ENCODE measurements at regions not wholly inside any gene's neighbourhood (a gene's known extent, or its start where the extent isn't known, plus 50 kb on each side); places are given as distances from the start of the nearest gene placed in this dataset.

DNA sequence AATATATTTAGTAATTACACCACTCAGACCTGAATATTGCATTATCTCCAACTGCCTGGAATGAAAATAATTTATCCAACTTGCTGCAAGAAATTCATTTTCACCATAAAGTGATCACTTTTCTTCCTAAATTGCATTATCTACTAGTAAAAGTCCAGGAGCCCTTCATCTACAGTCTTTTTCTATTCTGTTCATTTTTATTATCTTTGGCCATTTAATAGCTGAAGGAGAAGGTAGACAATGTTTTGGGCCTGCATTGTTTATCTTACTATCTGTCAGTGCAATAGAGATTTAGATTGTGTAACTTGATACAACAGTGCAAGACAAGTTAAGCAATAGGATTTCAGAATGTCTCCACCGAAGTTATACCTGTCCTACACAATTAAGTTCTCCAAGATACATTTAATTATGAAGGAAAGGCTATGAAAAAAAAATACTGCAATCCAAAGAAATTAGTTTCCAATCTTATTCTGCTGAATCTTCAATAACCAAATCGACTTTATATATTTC is 1339.7 kb upstream of the CDH6 start:
- no peaks in the 10 kb centered on the region for H3K4me1 ChIP-seq
- H3K9me3 ChIP-seq = peaks cover 4% of the 10 kb centered on the region in 2 donors
- 31 to 60% methylated on average over 2 of the region's 2 CpGs for WGBS, 2 donors (ENCODE audit: low coverage in 1 of 2)
- H3K4me3 ChIP-seq = no peak overlapping the region
- no peak for DNase-seq
- TF ChIP-seq POLR2A (IDR thresholded peaks at IDR 0.05) (no peak), POLR2AphosphoS5 (IDR thresholded peaks at IDR 0.05) (no peak), EP300 (IDR thresholded peaks at IDR 0.05; ENCODE audit: low read depth) (no peak)
- TF ChIP-seq, protein P1, sequence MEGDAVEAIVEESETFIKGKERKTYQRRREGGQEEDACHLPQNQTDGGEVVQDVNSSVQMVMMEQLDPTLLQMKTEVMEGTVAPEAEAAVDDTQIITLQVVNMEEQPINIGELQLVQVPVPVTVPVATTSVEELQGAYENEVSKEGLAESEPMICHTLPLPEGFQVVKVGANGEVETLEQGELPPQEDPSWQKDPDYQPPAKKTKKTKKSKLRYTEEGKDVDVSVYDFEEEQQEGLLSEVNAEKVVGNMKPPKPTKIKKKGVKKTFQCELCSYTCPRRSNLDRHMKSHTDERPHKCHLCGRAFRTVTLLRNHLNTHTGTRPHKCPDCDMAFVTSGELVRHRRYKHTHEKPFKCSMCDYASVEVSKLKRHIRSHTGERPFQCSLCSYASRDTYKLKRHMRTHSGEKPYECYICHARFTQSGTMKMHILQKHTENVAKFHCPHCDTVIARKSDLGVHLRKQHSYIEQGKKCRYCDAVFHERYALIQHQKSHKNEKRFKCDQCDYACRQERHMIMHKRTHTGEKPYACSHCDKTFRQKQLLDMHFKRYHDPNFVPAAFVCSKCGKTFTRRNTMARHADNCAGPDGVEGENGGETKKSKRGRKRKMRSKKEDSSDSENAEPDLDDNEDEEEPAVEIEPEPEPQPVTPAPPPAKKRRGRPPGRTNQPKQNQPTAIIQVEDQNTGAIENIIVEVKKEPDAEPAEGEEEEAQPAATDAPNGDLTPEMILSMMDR (IDR thresholded peaks at IDR 0.05) = no peak
- H3K27me3 ChIP-seq = no peaks in the 10 kb centered on the region
- no peaks in the 10 kb centered on the region for H3K36me3 ChIP-seq
- in situ Hi-C loops (cut with MboI; ENCODE audit: low pct_ligation_motif_present in 1 of 4, low pct_unique_long_range_greater_than_20kb in 1 of 4, low sequenced_read_pairs in 3 of 4) (no loop called here), intact Hi-C loops (cut with DNase I; ENCODE audit: low total_unique reads) (no loop called here)
- no peak overlapping the region for H3K27ac ChIP-seq

DNA sequence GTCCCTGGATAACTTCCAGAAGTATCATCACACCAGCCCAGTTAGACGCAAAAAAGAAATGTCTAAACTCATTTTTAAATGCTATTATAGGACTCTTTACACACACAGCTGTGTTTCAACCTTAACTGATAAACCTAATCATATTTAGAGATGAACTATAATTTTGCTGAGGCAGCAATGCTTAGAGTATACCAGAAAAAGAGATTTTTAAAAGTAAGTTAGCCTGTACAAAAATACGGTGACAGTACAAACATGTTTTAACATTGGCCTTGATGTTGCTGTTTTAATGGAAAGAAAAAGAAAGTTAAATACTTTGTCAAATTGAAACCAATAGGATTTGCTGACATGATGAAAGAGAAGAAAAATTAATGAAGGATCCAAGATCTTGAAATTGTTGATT is 1341.2 kb upstream of the CDH6 start:
- no peak for DNase-seq
- Histone ChIP-seq H3K27me3 (no peaks in the 10 kb centered on the region), H3K27ac (no peak overlapping the region), H3K4me3 (no peak overlapping the region), H3K9me3 (peaks cover 4% of the 10 kb centered on the region in 2 donors), H3K4me1 (no peaks in the 10 kb centered on the region), H3K36me3 (no peaks in the 10 kb centered on the region)
- TF ChIP-seq EP300 (IDR thresholded peaks at IDR 0.05; ENCODE audit: low read depth) (no peak), POLR2AphosphoS5 (IDR thresholded peaks at IDR 0.05) (no peak), POLR2A (IDR thresholded peaks at IDR 0.05) (no peak)
- TF ChIP-seq, protein P1 (IDR thresholded peaks at IDR 0.05) = no peak
- intact Hi-C loops (cut with DNase I; ENCODE audit: low total_unique reads) = no loop called here
- 78 to 85% methylated on average over 2 of the region's 2 CpGs for WGBS, 2 donors (ENCODE audit: low coverage in 1 of 2)
- in situ Hi-C loops (cut with MboI; ENCODE audit: low pct_ligation_motif_present in 1 of 4, low pct_unique_long_range_greater_than_20kb in 1 of 4, low sequenced_read_pairs in 3 of 4) = no loop called here

DNA sequence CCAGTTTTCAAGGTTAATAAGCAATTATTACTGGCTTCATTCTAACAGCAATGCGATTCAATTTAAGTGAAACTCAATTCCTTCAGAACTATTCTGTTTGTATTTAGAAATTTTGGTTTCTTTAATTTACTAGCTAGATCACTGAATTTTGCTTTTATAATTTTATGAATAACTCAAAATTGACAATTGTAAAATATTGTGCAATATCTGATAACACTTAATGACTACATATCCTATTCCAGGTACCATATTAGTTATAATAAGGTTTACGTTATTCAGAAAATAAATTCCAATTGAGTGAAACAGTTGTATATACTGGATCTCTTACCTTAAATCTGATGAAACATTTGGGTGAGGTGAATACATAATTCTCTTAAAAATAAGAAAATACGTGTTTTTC is 1348.3 kb upstream of the CDH6 start:
- Histone ChIP-seq H3K9me3 (peaks cover 0 to 4% of the 10 kb centered on the region in 2 donors), H3K4me3 (no peak overlapping the region), H3K36me3 (no peaks in the 10 kb centered on the region), H3K27ac (no peak overlapping the region), H3K27me3 (no peaks in the 10 kb centered on the region), H3K4me1 (no peaks in the 10 kb centered on the region)
- intact Hi-C loops (cut with DNase I; ENCODE audit: low total_unique reads) (no loop called here), in situ Hi-C loops (cut with MboI; ENCODE audit: low pct_ligation_motif_present in 1 of 4, low pct_unique_long_range_greater_than_20kb in 1 of 4, low sequenced_read_pairs in 3 of 4) (no loop called here)
- WGBS, 2 donors (ENCODE audit: low coverage in 1 of 2) = 93 to 94% methylated on average over 3 of the region's 3 CpGs
- TF ChIP-seq, protein P1 (IDR thresholded peaks at IDR 0.05) = no peak
- TF ChIP-seq EP300 (IDR thresholded peaks at IDR 0.05; ENCODE audit: low read depth) (no peak), POLR2AphosphoS5 (IDR thresholded peaks at IDR 0.05) (no peak), POLR2A (IDR thresholded peaks at IDR 0.05) (no peak)
- no peak for DNase-seq

DNA sequence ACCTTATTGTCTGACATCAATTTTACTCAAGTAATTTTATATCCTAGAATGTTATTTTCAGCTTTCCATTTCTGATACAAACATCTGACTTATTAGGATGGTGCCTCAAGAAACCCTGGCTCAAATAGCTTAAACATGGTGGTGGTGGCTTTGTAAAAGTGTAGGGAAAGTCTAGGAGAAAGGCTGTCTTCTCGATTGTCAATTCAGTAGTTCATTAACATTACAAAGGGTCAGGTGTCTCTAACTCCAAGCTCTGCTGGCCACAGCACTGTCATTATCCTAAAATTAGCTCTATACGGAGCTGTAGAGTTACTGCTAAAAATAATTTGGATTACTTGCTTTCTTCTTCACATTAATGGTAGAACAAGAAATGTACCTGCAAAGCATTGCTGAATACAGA is 1360.1 kb upstream of the CDH6 start:
- H3K9me3 ChIP-seq = no peaks in the 10 kb centered on the region
- no peak for DNase-seq
- H3K36me3 ChIP-seq = no peaks in the 10 kb centered on the region
- intact Hi-C loops (cut with DNase I; ENCODE audit: low total_unique reads) = no loop called here
- TF ChIP-seq, protein P1 (IDR thresholded peaks at IDR 0.05) = no peak
- no peak for TF ChIP-seq EP300 (IDR thresholded peaks at IDR 0.05; ENCODE audit: low read depth)
- no peak for TF ChIP-seq POLR2A (IDR thresholded peaks at IDR 0.05)
- TF ChIP-seq POLR2AphosphoS5 (IDR thresholded peaks at IDR 0.05) = no peak
- no peak overlapping the region for H3K4me3 ChIP-seq
- 50 to 56% methylated on average over 2 of the region's 2 CpGs for WGBS, 2 donors (ENCODE audit: low coverage in 1 of 2)
- H3K4me1 ChIP-seq = no peaks in the 10 kb centered on the region
- in situ Hi-C loops (cut with MboI; ENCODE audit: low pct_ligation_motif_present in 1 of 4, low pct_unique_long_range_greater_than_20kb in 1 of 4, low sequenced_read_pairs in 3 of 4) = no loop called here
- no peaks in the 10 kb centered on the region for H3K27me3 ChIP-seq
- H3K27ac ChIP-seq = no peak overlapping the region
